HCT116 (cell line): ENCODE measurements at regions not wholly inside any gene's neighbourhood (a gene's known extent, or its start where the extent isn't known, plus 50 kb on each side); places are given as distances from the start of the nearest gene placed in this dataset.

Experiments used
- ATAC-seq: fragments of 200-7000 bp; cut with Tn5 transposase; 2 replicates; pipeline ENCODE4 v1.9.1; 2020; ENCODE audit warnings: mild to moderate bottlenecking, moderate library complexity
- BruUV-seq: library from RNA; stranded (reverse); fragments of 400-500 nt; replicated peaks from 2 replicates; lab custom pipeline; 2021; lab: Mats Ljungman, UMichigan
- CTCF ChIA-PET: fragments of 300-600 bp; sonication (Branson Sonifier 250); formaldehyde crosslinking; loops from one replicate; lab custom pipeline; 2021; ENCODE audit warnings: antibody characterized with exemption; lab: Charles Lee
- POLR2A ChIA-PET: fragments of 300-600, 350-600 bp; sonication (Branson Sonifier 250); formaldehyde crosslinking; loops from one replicate; lab custom pipeline; 2021; ENCODE audit warnings: antibody characterized with exemption; lab: Charles Lee
- RAD21 ChIA-PET, 2 experiments: fragments of 300-600 bp; sonication (Branson Sonifier 250); formaldehyde crosslinking; loops; one replicate each; lab custom pipeline; 2023; ENCODE audit warnings: low total read pairs in 2 of 2; ENCODE audit not compliant: uncharacterized antibody in 2 of 2, unreplicated experiment in 2 of 2, low non-redundant PET in 1 of 2; lab: Charles Lee
- DNase-seq: peaks from one replicate; pipeline ENCODE4 v3.0.0-alpha.2; 2010; ENCODE audit warnings: low read depth, low spot score
- H2AFZ ChIP-seq: fragments of 200-600 bp; shearing (Covaris generic), sonication (generic); 2 replicates; pipeline ENCODE4 v1.6.1; 2017; ENCODE audit warnings: low read depth, mixed run types, mixed read lengths, antibody characterized with exemption, low read length; ENCODE audit not compliant: poor library complexity, severe bottlenecking
- H3K27ac ChIP-seq: 2 replicates; pipeline ENCODE4 v1.5.1; 2012; ENCODE audit warnings: low read depth, low read length
- H3K27me3 ChIP-seq: fragments of 200-600 bp; sonication (generic); 2 replicates; pipeline ENCODE4 v1.6.1; 2016; ENCODE audit warnings: mixed run types, low read length, mixed read lengths; ENCODE audit not compliant: insufficient read depth
- H3K36me3 ChIP-seq, 2 experiments: fragments of 200-500 bp in 1 of 2; fragments of 200-600 bp in 1 of 2; sonication (Bioruptor generic) in 1 of 2; sonication (generic) in 1 of 2; 2 replicates each; pipeline versions ENCODE4 v1.5.1 to v1.6.1; 2014 to 2016; ENCODE audit warnings: low read length in 2 of 2, inconsistent platforms in 1 of 2, mixed read lengths in 1 of 2, mixed run types in 1 of 2; ENCODE audit not compliant: insufficient read depth in 2 of 2, control insufficient read depth in 1 of 2
- H3K4me1 ChIP-seq, 2 experiments: fragments of 200-600 bp in 1 of 2; sonication (generic) in 1 of 2; 2 replicates each; pipeline versions ENCODE4 v1.5.1 to v1.6.1; 2012 to 2017; ENCODE audit warnings: low read length in 2 of 2, inconsistent platforms in 1 of 2, mild to moderate bottlenecking in 1 of 2, mixed read lengths in 1 of 2, mixed run types in 1 of 2, moderate library complexity in 1 of 2; ENCODE audit not compliant: insufficient read depth in 2 of 2, control insufficient read depth in 1 of 2
- H3K4me2 ChIP-seq: fragments of 200-600 bp; sonication (generic); 2 replicates; pipeline ENCODE4 v1.6.1; 2017; ENCODE audit warnings: mixed run types, low read length, mixed read lengths
- H3K4me3 ChIP-seq, 2 experiments: fragments of 200-600 bp in 1 of 2; sonication (generic) in 1 of 2; replicated peaks in 1 of 2; 2 replicates each; pipeline ENCODE4 v1.5.1; 2011 to 2016; ENCODE audit warnings: low read length in 2 of 2, control low read depth in 1 of 2, low read depth in 1 of 2, mild to moderate bottlenecking in 1 of 2, mixed read lengths in 1 of 2, mixed run types in 1 of 2
- H3K79me2 ChIP-seq: fragments of 200-600 bp; sonication (generic); 2 replicates; pipeline ENCODE4 v1.6.1; 2017; ENCODE audit warnings: mild to moderate bottlenecking, mixed run types, low read length, moderate library complexity, mixed read lengths; ENCODE audit not compliant: insufficient read depth
- H3K9ac ChIP-seq: fragments of 200-600 bp; sonication (generic); 2 replicates; pipeline ENCODE4 v1.6.1; 2016; ENCODE audit warnings: low read length, mixed read lengths
- H3K9me2 ChIP-seq: fragments of 200-600 bp; sonication (generic), shearing (Covaris generic); 2 replicates; pipeline ENCODE4 v1.6.1; 2017; ENCODE audit warnings: mixed run types, mild to moderate bottlenecking, moderate library complexity; ENCODE audit not compliant: insufficient read depth
- H3K9me3 ChIP-seq, 2 experiments: fragments of 200-500 bp in 1 of 2; fragments of 200-600 bp in 1 of 2; sonication (Bioruptor generic) in 1 of 2; sonication (generic) in 1 of 2; 2 replicates each; pipeline ENCODE4 v1.6.1; 2014 to 2017; ENCODE audit warnings: low read length in 2 of 2, mixed read lengths in 2 of 2, inconsistent platforms in 1 of 2, low read depth in 1 of 2, mild to moderate bottlenecking in 1 of 2, mixed run types in 1 of 2, moderate library complexity in 1 of 2; ENCODE audit not compliant: control insufficient read depth in 1 of 2, insufficient read depth in 1 of 2
- H4K20me1 ChIP-seq: fragments of 200-600 bp; sonication (generic), shearing (Covaris generic); 2 replicates; pipeline ENCODE4 v1.6.1; 2017; ENCODE audit warnings: mixed run types, mild to moderate bottlenecking, moderate library complexity; ENCODE audit not compliant: insufficient read depth
- CEBPB ChIP-seq: IDR thresholded peaks from 2 replicates; pipeline ENCODE4 v1.6.1; 2012; ENCODE audit warnings: low read depth
- FOSL1 ChIP-seq: IDR thresholded peaks from 2 replicates; pipeline ENCODE4 v1.6.1; 2012; ENCODE audit warnings: low read depth
- JUND ChIP-seq: IDR thresholded peaks from 2 replicates; pipeline ENCODE4 v1.6.1; 2012
- SIN3A ChIP-seq: IDR thresholded peaks from 2 replicates; pipeline ENCODE4 v1.6.1; 2012; ENCODE audit warnings: low read depth
- ZBTB33 ChIP-seq: IDR thresholded peaks from 2 replicates; pipeline ENCODE4 v1.6.1; 2011; ENCODE audit warnings: mild to moderate bottlenecking, low read length, moderate library complexity; ENCODE audit not compliant: insufficient replicate concordance; ENCODE audit errors: extremely low read depth
- intact Hi-C: fragments of 100-400 bp; cut with micrococcal nuclease; formaldehyde crosslinking; loops from 2 replicates; pipeline ENCODE4 v1.10.0; 2022

GRCh38 chr2:217684431-217685254 is 318.2 kb downstream of the TNS1 start:
- ChIA-PET CTCF (interaction anchor here (1.3 kb wide), 1 partner anchor 34 kb away, joined by 3 read pairs; no protein-coding TSS in a partner anchor), RAD21 (no interaction called here), POLR2A (no interaction called here)
- no peaks in the 10 kb centered on the region for H3K79me2 ChIP-seq
- H3K4me3 ChIP-seq, result no peak overlapping the region
- no peak overlapping the region for H2AFZ ChIP-seq
- H4K20me1 ChIP-seq, result no peaks in the 10 kb centered on the region
- H3K27me3 ChIP-seq, result peaks cover 20% of the 10 kb centered on the region
- H3K27ac ChIP-seq, result no peak overlapping the region
- no peaks in the 10 kb centered on the region for H3K9me2 ChIP-seq
- TF ChIP-seq JUND (no peak), FOSL1 (no peak)
- no peaks in the 10 kb centered on the region for H3K36me3 ChIP-seq
- H3K9ac ChIP-seq, result no peak overlapping the region
- H3K9me3 ChIP-seq, result no peaks in the 10 kb centered on the region
- H3K4me2 ChIP-seq, result no peak overlapping the region
- ATAC-seq (no peak), DNase-seq (no peak)
- BruUV-seq, result no TSS peak
- no peaks in the 10 kb centered on the region for H3K4me1 ChIP-seq
- intact Hi-C loops, result no loop called here

GRCh38 chr2:217683106-217683870 is 319.5 kb downstream of the TNS1 start:
- Histone ChIP-seq H3K9ac (no peak overlapping the region), H3K36me3 (no peaks in the 10 kb centered on the region), H3K79me2 (no peaks in the 10 kb centered on the region), H3K4me2 (no peak overlapping the region), H3K4me1 (no peaks in the 10 kb centered on the region), H3K9me3 (no peaks in the 10 kb centered on the region), H2AFZ (no peak overlapping the region), H4K20me1 (no peaks in the 10 kb centered on the region), H3K27ac (no peak overlapping the region), H3K27me3 (peaks cover 16% of the 10 kb centered on the region), H3K9me2 (no peaks in the 10 kb centered on the region), H3K4me3 (no peak overlapping the region)
- BruUV-seq, result no TSS peak
- no peak for TF ChIP-seq CEBPB
- no peak for TF ChIP-seq ZBTB33
- no peak for TF ChIP-seq SIN3A
- intact Hi-C loops, result no loop called here
- DNase-seq, result no peak
- ChIA-PET CTCF (interaction anchor here (1.3 kb wide), 1 partner anchor 33 kb away, joined by 3 read pairs; no protein-coding TSS in a partner anchor), POLR2A (no interaction called here), RAD21 (no interaction called here)
- ATAC-seq, result no peak
